NCI-H2196 (cell line): ENCODE measurements at regions not wholly inside any gene's neighbourhood (a gene's known extent, or its start where the extent isn't known, plus 50 kb on each side); places are given as distances from the start of the nearest gene placed in this dataset.

ENCODE experiments used
- DNase-seq: peaks from one replicate; lab custom pipeline; 2025; ENCODE audit not compliant: unreplicated experiment; lab: John Stamatoyannopoulos, UW

- DNase-seq = no peak
Measured at GRCh38 chr5:73374520-73375190, 73.9 kb downstream of the FOXD1 start.

DNA sequence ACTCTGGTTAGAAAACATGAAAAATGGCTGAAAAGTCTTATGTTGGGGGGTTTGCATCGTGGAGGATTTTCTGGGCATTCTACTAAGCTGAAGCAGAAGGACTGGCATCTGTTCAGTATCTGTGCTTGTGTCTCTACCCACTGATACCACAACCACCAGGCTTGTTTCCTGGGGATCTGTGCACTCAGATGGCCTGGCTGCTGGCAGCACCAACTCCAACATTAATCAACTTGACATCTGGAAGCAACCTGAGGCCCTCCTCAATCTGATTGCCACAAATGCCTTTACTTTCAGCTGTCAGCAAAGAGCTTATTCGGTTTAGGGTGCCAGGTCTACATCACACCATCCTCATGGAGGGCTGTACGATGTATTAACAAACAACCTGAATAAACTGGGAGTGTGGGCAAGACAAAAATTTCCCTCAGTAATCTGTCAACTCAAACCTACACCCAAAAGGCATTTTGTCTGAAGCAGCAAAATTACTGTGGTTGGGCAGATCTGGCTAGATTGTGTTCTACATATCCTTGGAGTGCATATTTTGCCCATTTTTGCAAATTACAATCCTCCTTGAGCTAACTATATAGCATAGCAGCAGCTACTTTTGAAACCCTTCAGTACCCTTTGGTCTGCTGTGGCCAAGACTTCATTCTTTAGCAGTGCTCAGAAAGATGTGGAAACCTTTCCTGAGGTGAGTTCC, 74.6 kb downstream of the FOXD1 start:
- no peak for DNase-seq

- DNase-seq = no peak
Measured at GRCh38 chr5:73370640-73371583, 77.7 kb downstream of the FOXD1 start.

DNA sequence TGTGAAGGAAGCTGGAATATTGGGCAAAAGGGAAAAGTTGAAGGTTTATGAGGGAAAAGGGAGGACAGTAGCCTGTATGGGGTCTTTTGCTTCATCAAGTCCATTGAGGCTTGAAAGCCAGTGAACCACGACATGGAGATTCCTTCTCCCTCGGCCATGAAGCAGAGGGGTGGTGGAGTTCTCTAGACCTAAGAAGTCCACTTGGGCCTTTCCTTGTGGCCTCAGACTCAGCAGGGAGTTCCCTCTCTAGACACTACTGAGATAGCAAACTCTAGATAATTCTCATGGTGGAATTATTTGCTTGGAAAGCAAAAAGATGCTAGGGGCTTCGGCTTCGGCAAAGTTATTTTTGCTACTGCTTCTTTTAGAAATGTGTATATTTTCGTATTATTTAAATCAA, 78.5 kb downstream of the FOXD1 start:
- DNase-seq = no peak

GRCh38 chr5:73369278-73369677, 79.3 kb downstream of the FOXD1 start:
- DNase-seq = no peak

- DNase-seq = no peak
Measured at GRCh38 chr5:73367650-73368049, 80.9 kb downstream of the FOXD1 start.

DNA sequence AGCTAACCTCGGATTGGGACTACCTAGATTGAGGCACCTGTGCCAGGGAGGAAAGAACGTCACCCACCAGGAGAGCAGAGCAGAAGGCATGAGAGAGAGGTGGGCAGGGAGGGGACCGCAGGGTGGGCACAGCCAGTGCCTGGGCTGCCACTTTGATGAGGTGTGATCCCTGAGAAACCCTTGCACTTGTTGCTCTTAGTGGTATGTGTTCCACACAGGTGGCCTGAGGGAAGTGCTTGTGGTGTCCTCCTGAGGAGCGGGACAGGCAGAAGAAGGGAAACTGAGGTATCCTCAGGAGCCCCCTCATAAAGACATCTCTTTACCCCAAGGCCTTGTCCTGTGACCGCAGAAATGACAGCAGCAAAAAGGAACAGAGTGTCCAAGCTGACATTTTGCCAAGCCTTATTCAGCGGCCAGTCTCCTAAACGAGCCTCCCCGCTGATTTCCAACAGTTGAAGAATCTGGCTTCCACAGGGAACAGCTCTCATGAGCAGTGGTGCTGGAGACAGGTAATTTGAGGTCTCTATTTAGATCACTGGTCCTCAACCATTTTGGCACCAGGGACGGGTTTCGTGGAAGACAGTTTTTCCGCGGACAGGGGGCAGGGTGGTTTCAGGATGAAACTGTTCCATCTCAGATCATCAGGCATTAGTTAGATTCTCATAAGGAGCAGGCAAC, 82.4 kb downstream of the FOXD1 start:
- no peak for DNase-seq

DNA sequence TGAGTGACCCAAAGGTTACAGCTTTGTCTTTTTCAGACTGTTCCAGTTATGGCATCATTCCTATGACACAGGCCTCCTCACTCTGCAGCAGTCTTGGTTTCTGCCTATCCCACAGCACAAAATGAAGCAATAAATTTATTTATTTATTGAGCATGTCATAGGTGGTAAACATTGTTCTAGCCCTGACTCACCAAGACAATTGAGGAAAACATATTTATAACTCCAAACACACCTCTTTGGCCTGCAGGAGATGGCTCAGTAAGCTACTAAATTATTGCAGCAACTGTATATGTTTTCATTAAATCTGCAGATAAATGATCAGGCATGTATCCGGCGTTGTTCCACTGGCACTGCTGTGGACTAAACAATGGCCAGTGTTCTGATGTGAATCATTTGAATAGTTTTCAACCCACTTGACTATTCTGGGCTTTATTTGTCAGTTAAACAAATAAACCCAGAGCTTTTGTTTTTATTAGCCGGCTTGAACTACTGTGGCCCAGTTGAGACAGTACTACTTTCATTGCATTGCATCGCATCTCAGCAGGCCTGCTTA, 83.2 kb downstream of the FOXD1 start:
- DNase-seq = no peak

- no peak for DNase-seq
Measured at GRCh38 chr5:73363911-73364730, 84.5 kb downstream of the FOXD1 start.

- no peak for DNase-seq
Measured at GRCh38 chr5:73359395-73359794, 89.2 kb downstream of the FOXD1 start.

DNA sequence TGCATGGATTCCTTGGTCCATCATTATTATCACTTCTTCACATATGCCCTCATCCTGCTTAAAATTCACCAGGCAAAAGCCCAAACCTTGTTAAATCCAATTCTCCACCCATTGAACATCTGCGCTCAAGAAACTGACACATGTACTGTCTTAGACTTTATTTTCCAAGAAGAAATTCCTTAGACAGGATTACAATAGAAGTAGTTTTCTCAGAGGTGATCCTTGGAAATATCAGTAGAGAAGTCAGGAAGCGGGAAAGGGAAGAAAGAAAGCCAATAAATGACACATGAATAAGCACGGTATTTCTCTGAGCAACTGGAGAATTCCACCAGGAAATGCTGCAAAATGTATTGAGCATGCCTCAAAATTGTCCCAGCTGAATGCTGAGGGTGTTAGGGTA, 90.2 kb downstream of the FOXD1 start:
- DNase-seq = no peak

DNA sequence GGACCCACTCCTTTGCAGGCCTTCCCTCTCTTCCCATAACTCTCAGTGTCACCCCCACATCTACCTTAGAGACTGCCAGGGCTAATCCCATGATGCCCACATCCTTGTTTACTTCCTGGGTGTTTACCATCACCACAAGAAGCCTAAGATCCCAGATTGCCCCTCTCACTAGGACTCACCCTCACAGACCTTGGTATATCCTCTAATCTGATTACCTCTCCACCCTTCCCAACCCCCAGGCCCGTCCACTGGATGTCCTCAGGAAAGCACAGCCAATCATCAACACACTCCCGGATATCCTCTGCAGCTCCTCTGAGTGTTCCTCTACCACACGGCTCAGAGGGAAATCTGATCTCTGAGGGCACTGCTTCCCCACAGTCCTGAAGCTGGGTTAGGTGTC, 91.0 kb downstream of the FOXD1 start:
- no peak for DNase-seq

DNA sequence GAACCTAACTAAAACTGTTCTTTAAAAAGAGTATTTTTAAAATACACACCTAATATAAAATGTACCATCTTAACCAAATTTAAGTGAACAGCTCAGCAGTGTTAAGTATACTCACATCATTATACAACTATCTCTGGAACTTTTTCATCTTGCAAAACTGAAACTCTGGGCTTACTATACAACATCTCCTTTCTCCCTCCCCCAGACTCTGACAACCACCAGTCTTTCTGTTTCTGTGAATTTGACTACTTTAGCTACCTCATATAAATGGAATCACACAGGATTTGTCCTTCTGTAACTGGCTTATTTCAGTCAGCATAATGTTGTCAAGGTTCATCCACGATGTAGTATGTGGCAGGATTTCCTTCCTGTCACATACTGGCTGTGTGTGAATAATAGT, 93.5 kb downstream of the FOXD1 start:
- no peak for DNase-seq

DNA sequence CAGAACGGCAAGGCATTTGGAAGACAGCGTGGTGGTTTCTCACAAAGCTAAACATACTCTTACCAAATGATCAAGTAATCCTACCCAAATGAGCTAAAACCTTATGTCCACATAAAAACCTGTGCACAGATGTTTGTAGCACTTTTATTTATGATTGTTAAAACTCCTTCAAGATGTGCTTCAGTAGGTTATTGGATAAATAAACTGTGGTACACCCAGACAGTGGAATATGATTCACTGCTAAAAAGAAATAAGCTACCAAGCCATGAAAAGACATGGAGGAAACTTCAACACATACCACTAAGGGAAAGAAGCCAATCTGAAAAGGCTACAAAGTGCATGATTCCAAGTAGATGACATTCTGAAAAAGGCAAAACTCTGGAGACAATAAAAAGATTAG, 94.2 kb downstream of the FOXD1 start:
- DNase-seq = no peak

DNA sequence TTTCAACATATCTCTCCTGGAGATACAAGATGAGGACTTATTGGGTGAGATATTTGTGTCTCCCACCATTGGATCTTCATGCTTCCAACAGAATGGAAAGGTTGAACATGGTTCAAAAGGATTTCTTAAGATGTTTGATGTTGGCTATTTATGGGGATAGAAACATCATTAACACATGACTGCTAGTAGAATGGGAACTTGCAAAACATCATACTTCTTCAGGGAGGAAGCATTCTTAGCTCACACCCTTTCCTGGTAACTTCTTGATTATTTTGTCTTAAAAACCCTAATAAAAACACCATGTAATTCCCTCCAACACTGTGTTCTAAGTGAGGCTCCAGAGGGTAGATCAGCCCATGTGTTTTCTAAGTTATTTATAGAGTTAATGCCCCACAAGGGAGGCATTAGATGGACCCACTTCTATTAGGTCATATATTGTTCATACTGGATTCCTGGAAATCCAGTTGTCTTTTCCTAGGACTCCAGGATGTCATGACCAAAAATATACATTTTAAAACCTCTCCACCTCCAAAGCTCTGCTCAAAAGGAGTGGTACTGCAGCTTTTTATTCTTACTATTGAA, 95.8 kb downstream of the FOXD1 start:
- no peak for DNase-seq

GRCh38 chr5:73352243-73352642, 96.3 kb downstream of the FOXD1 start:
- no peak for DNase-seq

DNA sequence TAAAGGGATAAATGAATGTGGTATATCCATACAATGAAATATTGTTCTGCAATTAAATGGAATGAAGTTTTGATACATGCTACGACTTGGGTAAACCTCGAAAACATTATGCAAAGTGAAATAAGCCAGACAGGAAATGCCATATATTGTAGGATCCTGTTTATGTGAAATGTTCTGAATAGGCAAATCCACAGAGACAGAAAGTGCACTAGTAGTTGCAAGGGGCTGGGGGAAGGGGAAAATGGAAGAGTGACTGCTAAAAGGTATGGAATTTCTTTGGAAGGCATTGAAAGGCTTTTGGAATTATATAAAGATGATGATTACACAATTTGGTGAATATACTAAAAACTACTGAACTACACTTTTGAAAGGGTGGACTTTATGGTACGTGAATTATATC, 97.0 kb downstream of the FOXD1 start:
- no peak for DNase-seq

- no peak for DNase-seq
Measured at GRCh38 chr5:73346878-73347408, 101.6 kb downstream of the FOXD1 start.

GRCh38 chr5:73344835-73345234, 103.7 kb downstream of the FOXD1 start:
- DNase-seq = no peak
